ENCODE measurements at regions not wholly inside any gene's neighbourhood (a gene's known extent, or its start where the extent isn't known, plus 50 kb on each side); places are given as distances from the start of the nearest gene placed in this dataset.

DNA sequence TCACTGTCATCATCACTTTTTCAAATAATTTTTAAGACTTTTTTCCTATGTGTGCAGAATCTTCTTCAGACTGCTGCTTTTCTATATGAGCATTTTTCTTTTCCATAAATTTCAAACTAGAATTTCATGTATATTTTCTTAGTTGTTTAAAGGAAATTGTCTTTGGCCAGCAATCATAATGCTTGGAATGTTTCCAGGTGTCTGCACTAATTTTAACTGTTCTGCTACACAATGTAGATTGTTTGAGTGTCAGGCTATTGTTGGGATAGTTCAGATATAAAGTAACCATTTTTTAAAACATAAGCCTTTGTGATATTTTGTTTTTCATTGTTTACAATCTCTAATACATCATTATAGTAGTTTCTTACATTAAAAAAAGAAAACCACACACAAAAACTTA, 1418.5 kb downstream of the EFNB2 start:
- Histone ChIP-seq H3K4me3 (ENCODE audit: low read length) (no peak overlapping the region), H3K27me3 (ENCODE audit: control insufficient read depth, low read length) (no peaks in the 10 kb centered on the region), H3K36me3 (ENCODE audit: control insufficient read depth, low read length) (no peaks in the 10 kb centered on the region), H4K20me1 (ENCODE audit: control insufficient read depth, insufficient read depth, low read depth, low read length) (no peaks in the 10 kb centered on the region), H3K4me2 (ENCODE audit: low read length) (no peak overlapping the region), H3K27ac (ENCODE audit: low read depth, low read length) (no peak overlapping the region), H3K79me2 (ENCODE audit: control insufficient read depth, low read length) (no peaks in the 10 kb centered on the region), H3K9me3 (ENCODE audit: control insufficient read depth, insufficient read depth, low read length) (no peaks in the 10 kb centered on the region), H3K4me1 (ENCODE audit: control insufficient read depth, low read length) (no peaks in the 10 kb centered on the region), H3F3A (ENCODE audit: control insufficient read depth, insufficient read depth) (no peaks in the 10 kb centered on the region), H3K9me2 (replicated peaks; ENCODE audit: control insufficient read depth, low read length) (no peaks in the 10 kb centered on the region)
- TF ChIP-seq EZH2phosphoT487 (IDR thresholded peaks at IDR 0.05; ENCODE audit: borderline replicate concordance, low read length) = no peak
- TF ChIP-seq CTCF (IDR thresholded peaks at IDR 0.05; ENCODE audit: low read depth, low read length, poor library complexity, severe bottlenecking) = no peak

DNA sequence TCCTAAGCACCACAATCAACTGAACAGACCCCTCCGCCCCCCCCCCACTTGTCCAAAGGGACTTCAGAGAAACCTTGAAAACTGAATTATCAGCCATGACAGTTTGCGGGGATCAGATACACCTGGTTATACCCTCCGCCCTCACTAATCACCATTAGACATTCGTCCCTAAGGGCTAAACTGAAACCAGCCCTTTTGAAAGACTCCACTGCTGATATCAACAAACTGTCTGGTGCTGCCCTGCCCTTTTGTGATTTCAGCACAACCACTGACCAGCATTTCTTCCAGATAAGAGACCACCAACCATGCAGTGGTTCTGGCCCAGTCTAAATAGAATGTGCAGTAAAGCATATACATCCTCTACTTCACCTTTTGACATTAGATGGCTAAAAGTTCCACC, 1422.9 kb downstream of the EFNB2 start:
- no peak overlapping the region for H3K4me2 ChIP-seq (ENCODE audit: low read length)
- H3K27me3 ChIP-seq (ENCODE audit: control insufficient read depth, low read length) = no peaks in the 10 kb centered on the region
- H3K9me3 ChIP-seq (ENCODE audit: control insufficient read depth, insufficient read depth, low read length) = no peaks in the 10 kb centered on the region
- H3K36me3 ChIP-seq (ENCODE audit: control insufficient read depth, low read length) = no peaks in the 10 kb centered on the region
- TF ChIP-seq EZH2phosphoT487 (IDR thresholded peaks at IDR 0.05; ENCODE audit: borderline replicate concordance, low read length) (no peak), CTCF (IDR thresholded peaks at IDR 0.05; ENCODE audit: low read depth, low read length, poor library complexity, severe bottlenecking) (no peak)
- no peaks in the 10 kb centered on the region for H3K9me2 ChIP-seq (replicated peaks; ENCODE audit: control insufficient read depth, low read length)
- no peaks in the 10 kb centered on the region for H3F3A ChIP-seq (ENCODE audit: control insufficient read depth, insufficient read depth)
- no peaks in the 10 kb centered on the region for H3K4me1 ChIP-seq (ENCODE audit: control insufficient read depth, low read length)
- H3K79me2 ChIP-seq (ENCODE audit: control insufficient read depth, low read length) = no peaks in the 10 kb centered on the region
- no peak overlapping the region for H3K27ac ChIP-seq (ENCODE audit: low read depth, low read length)
- H3K4me3 ChIP-seq (ENCODE audit: low read length) = no peak overlapping the region
- no peaks in the 10 kb centered on the region for H4K20me1 ChIP-seq (ENCODE audit: control insufficient read depth, insufficient read depth, low read depth, low read length)

- no peaks in the 10 kb centered on the region for H3K4me1 ChIP-seq (ENCODE audit: control insufficient read depth, low read length)
- TF ChIP-seq CTCF (IDR thresholded peaks at IDR 0.05; ENCODE audit: low read depth, low read length, poor library complexity, severe bottlenecking) (no peak), EZH2phosphoT487 (IDR thresholded peaks at IDR 0.05; ENCODE audit: borderline replicate concordance, low read length) (no peak)
- no peak overlapping the region for H3K27ac ChIP-seq (ENCODE audit: low read depth, low read length)
- no peaks in the 10 kb centered on the region for H3K79me2 ChIP-seq (ENCODE audit: control insufficient read depth, low read length)
- no peaks in the 10 kb centered on the region for H3K27me3 ChIP-seq (ENCODE audit: control insufficient read depth, low read length)
- H3K9me3 ChIP-seq (ENCODE audit: control insufficient read depth, insufficient read depth, low read length) = no peaks in the 10 kb centered on the region
- H3F3A ChIP-seq (ENCODE audit: control insufficient read depth, insufficient read depth) = no peaks in the 10 kb centered on the region
- no peaks in the 10 kb centered on the region for H3K36me3 ChIP-seq (ENCODE audit: control insufficient read depth, low read length)
- H3K4me2 ChIP-seq (ENCODE audit: low read length) = no peak overlapping the region
- H3K9me2 ChIP-seq (replicated peaks; ENCODE audit: control insufficient read depth, low read length) = no peaks in the 10 kb centered on the region
- no peaks in the 10 kb centered on the region for H4K20me1 ChIP-seq (ENCODE audit: control insufficient read depth, insufficient read depth, low read depth, low read length)
- H3K4me3 ChIP-seq (ENCODE audit: low read length) = no peak overlapping the region
Observed at GRCh38 chr13:105107781-105108180, 1427.7 kb downstream of the EFNB2 start.

DNA sequence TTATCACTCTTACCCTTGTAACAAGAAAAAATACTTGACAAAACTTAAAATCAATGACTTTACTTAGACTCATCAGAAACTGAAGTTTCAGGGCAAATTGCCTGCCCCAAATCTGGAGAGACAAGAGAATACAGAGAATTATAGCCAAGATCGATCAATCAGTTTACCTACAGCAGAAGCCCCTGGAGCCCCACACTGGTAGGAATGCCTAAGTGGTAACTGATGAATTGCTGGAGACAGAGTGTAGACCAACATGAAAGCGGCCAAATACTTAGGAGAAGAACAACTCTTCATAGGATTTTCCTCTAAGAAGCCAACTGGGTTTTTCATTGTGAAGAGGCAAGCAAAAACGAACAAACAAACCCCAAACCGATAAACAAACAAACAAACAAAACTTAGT, 1430.0 kb downstream of the EFNB2 start:
- Histone ChIP-seq H3K27me3 (ENCODE audit: control insufficient read depth, low read length) (no peaks in the 10 kb centered on the region), H3K4me3 (ENCODE audit: low read length) (no peak overlapping the region), H3K79me2 (ENCODE audit: control insufficient read depth, low read length) (no peaks in the 10 kb centered on the region), H4K20me1 (ENCODE audit: control insufficient read depth, insufficient read depth, low read depth, low read length) (no peaks in the 10 kb centered on the region), H3K27ac (ENCODE audit: low read depth, low read length) (no peak overlapping the region), H3K4me1 (ENCODE audit: control insufficient read depth, low read length) (no peaks in the 10 kb centered on the region), H3K4me2 (ENCODE audit: low read length) (no peak overlapping the region), H3K9me2 (replicated peaks; ENCODE audit: control insufficient read depth, low read length) (no peaks in the 10 kb centered on the region), H3K36me3 (ENCODE audit: control insufficient read depth, low read length) (no peaks in the 10 kb centered on the region), H3K9me3 (ENCODE audit: control insufficient read depth, insufficient read depth, low read length) (no peaks in the 10 kb centered on the region), H3F3A (ENCODE audit: control insufficient read depth, insufficient read depth) (no peaks in the 10 kb centered on the region)
- TF ChIP-seq CTCF (IDR thresholded peaks at IDR 0.05; ENCODE audit: low read depth, low read length, poor library complexity, severe bottlenecking) = no peak
- no peak for TF ChIP-seq EZH2phosphoT487 (IDR thresholded peaks at IDR 0.05; ENCODE audit: borderline replicate concordance, low read length)
